H1 (cell line): ENCODE measurements at regions not wholly inside any gene's neighbourhood (a gene's known extent, or its start where the extent isn't known, plus 50 kb on each side); places are given as distances from the start of the nearest gene placed in this dataset.

Experiments
- CTCF ChIA-PET: fragments of 300-600 bp; sonication (Branson Sonifier 250); formaldehyde crosslinking; loops from one replicate; lab custom pipeline; 2021; ENCODE audit not compliant: partially characterized antibody; lab: Charles Lee
- POLR2A ChIA-PET: fragments of 300-600 bp; sonication (Branson Sonifier 250); formaldehyde crosslinking; loops from one replicate; lab custom pipeline; 2021; ENCODE audit warnings: inconsistent platforms; ENCODE audit not compliant: partially characterized antibody; lab: Charles Lee
- DNase-seq, 2 experiments: peaks; one replicate each; pipeline versions ENCODE4 v3.0.0 to v3.0.0-alpha.2; 2010 to 2022; ENCODE audit warnings: low spot score in 2 of 2, low read depth in 1 of 2, mixed read lengths in 1 of 2
- FAIRE-seq: peaks from 2 replicates; lab custom pipeline; 2011; peaks lifted over from hg19 to GRCh38; lab: Jason Lieb, UNC
- H2AFZ ChIP-seq: 2 replicates; pipeline ENCODE4 v1.8.1; 2012; ENCODE audit warnings: low read length, inconsistent platforms
- H2AK5ac ChIP-seq: 2 replicates; pipeline ENCODE4 v1.6.1; 2013; ENCODE audit warnings: low read depth, low read length
- H2BK120ac ChIP-seq: replicated peaks from 2 replicates; pipeline ENCODE3; 2013; ENCODE audit warnings: low read depth, low read length, inconsistent platforms
- H2BK12ac ChIP-seq: 2 replicates; pipeline ENCODE4 v1.6.1; 2013; ENCODE audit warnings: low read depth, low read length
- H2BK15ac ChIP-seq: 2 replicates; pipeline ENCODE4 v1.6.1; 2013; ENCODE audit warnings: low read length
- H2BK20ac ChIP-seq: 2 replicates; pipeline ENCODE4 v1.6.1; 2013; ENCODE audit warnings: low read length
- H2BK5ac ChIP-seq: 2 replicates; pipeline ENCODE4 v1.6.1; 2013; ENCODE audit warnings: low read depth, low read length
- H3K14ac ChIP-seq: 2 replicates; pipeline ENCODE4 v1.6.1; 2013; ENCODE audit warnings: inconsistent platforms; ENCODE audit not compliant: insufficient read length
- H3K18ac ChIP-seq: 2 replicates; pipeline ENCODE4 v1.6.1; 2013; ENCODE audit warnings: low read length; ENCODE audit errors: extremely low read depth
- H3K23ac ChIP-seq: 2 replicates; pipeline ENCODE4 v1.6.1; 2013; ENCODE audit warnings: inconsistent platforms; ENCODE audit not compliant: insufficient read length
- H3K23me2 ChIP-seq: 2 replicates; pipeline ENCODE4 v1.6.1; 2013; ENCODE audit warnings: low read depth, low read length
- H3K27ac ChIP-seq: 2 replicates; pipeline ENCODE4 v1.6.1; 2011; ENCODE audit warnings: low read depth, low read length, inconsistent platforms
- H3K27me3 ChIP-seq, 4 experiments: replicated peaks in 1 of 4; 1 replicate in 1 of 4; 2 replicates in 3 of 4; pipeline versions ENCODE4 v1.6.1 to v1.8.1; 2011 to 2013; ENCODE audit warnings: low read length in 3 of 4, mild to moderate bottlenecking in 3 of 4, inconsistent platforms in 2 of 4, mixed read lengths in 2 of 4, moderate library complexity in 1 of 4; ENCODE audit not compliant: control insufficient read depth in 3 of 4, insufficient read depth in 3 of 4; ENCODE audit errors: extremely low read depth in 1 of 4
- H3K36me3 ChIP-seq, 4 experiments: 2 replicates each; pipeline versions ENCODE4 v1.6.1 to v1.8.1; 2011 to 2013; ENCODE audit warnings: mild to moderate bottlenecking in 4 of 4, low read length in 3 of 4, moderate library complexity in 2 of 4, control low read depth in 1 of 4, inconsistent platforms in 1 of 4; ENCODE audit not compliant: insufficient read depth in 4 of 4, control insufficient read depth in 2 of 4
- H3K4ac ChIP-seq: replicated peaks from 2 replicates; pipeline ENCODE3; 2013; ENCODE audit warnings: low read length, low read depth, mixed read lengths, inconsistent platforms; ENCODE audit not compliant: insufficient read length
- H3K4me1 ChIP-seq, 4 experiments: replicated peaks in 1 of 4; 1 replicate in 1 of 4; 2 replicates in 3 of 4; pipeline versions ENCODE4 v1.6.1 to v1.8.1; 2011 to 2013; ENCODE audit warnings: low read length in 3 of 4, inconsistent platforms in 2 of 4, mixed read lengths in 1 of 4; ENCODE audit not compliant: insufficient read depth in 4 of 4, control insufficient read depth in 3 of 4
- H3K4me2 ChIP-seq, 2 experiments: 2 replicates each; pipeline versions ENCODE4 v1.6.1 to v1.8.1; 2011 to 2013; ENCODE audit warnings: low read depth in 2 of 2, low read length in 2 of 2, control low read depth in 1 of 2, inconsistent platforms in 1 of 2, mild to moderate bottlenecking in 1 of 2; ENCODE audit not compliant: insufficient read depth in 1 of 2
- H3K4me3 ChIP-seq, 4 experiments: fragments of 200-600, 300-600 bp in 1 of 4; sonication (generic), shearing (Covaris generic), sonication (Bioruptor Twin) in 1 of 4; 2 replicates each; pipeline versions ENCODE4 v1.5.1 to v1.8.1; 2011 to 2016; ENCODE audit warnings: low read length in 4 of 4, low read depth in 3 of 4, control low read depth in 2 of 4, inconsistent platforms in 2 of 4, mild to moderate bottlenecking in 2 of 4, mixed read lengths in 1 of 4, moderate library complexity in 1 of 4; ENCODE audit not compliant: insufficient read depth in 2 of 4; ENCODE audit errors: extremely low read depth in 1 of 4
- H3K56ac ChIP-seq: replicated peaks from 2 replicates; pipeline ENCODE3; 2013; ENCODE audit warnings: low read depth, mild to moderate bottlenecking, mixed read lengths, low read length, inconsistent platforms; ENCODE audit not compliant: insufficient read length
- H3K79me1 ChIP-seq: 2 replicates; pipeline ENCODE4 v1.6.1; 2013; ENCODE audit warnings: low read depth, low read length, control low read depth
- H3K79me2 ChIP-seq, 2 experiments: 2 replicates each; pipeline versions ENCODE4 v1.6.1 to v1.8.1; 2012 to 2013; ENCODE audit warnings: low read length in 2 of 2, mild to moderate bottlenecking in 2 of 2, inconsistent platforms in 1 of 2; ENCODE audit not compliant: insufficient read depth in 2 of 2, control insufficient read depth in 1 of 2
- H3K9ac ChIP-seq, 4 experiments: replicated peaks in 1 of 4; 1 replicate in 1 of 4; 2 replicates in 3 of 4; pipeline versions ENCODE4 v1.6.1 to v1.8.1; 2011 to 2013; ENCODE audit warnings: low read depth in 3 of 4, low read length in 3 of 4, control low read depth in 2 of 4, mild to moderate bottlenecking in 2 of 4, moderate library complexity in 2 of 4, inconsistent platforms in 1 of 4; ENCODE audit errors: extremely low read depth in 1 of 4
- H3K9me3 ChIP-seq, 2 experiments: 2 replicates each; pipeline versions ENCODE4 v1.6.1 to v1.8.1; 2012 to 2013; ENCODE audit warnings: mild to moderate bottlenecking in 2 of 2, moderate library complexity in 2 of 2, control low read depth in 1 of 2, inconsistent platforms in 1 of 2, low read depth in 1 of 2, low read length in 1 of 2, mixed read lengths in 1 of 2; ENCODE audit not compliant: insufficient read depth in 2 of 2
- H4K20me1 ChIP-seq, 2 experiments: replicated peaks in 1 of 2; 2 replicates each; pipeline versions ENCODE3 to v1.8.1; 2011 to 2013; ENCODE audit warnings: inconsistent platforms in 2 of 2, low read length in 2 of 2, mild to moderate bottlenecking in 1 of 2; ENCODE audit not compliant: insufficient read depth in 2 of 2, control insufficient read depth in 1 of 2
- H4K5ac ChIP-seq: 2 replicates; pipeline ENCODE4 v1.6.1; 2013; ENCODE audit warnings: low read length, low read depth, mixed read lengths, inconsistent platforms; ENCODE audit not compliant: insufficient read length
- H4K8ac ChIP-seq: 2 replicates; pipeline ENCODE4 v1.8.0; 2013; ENCODE audit warnings: mild to moderate bottlenecking, moderate library complexity, low read length, inconsistent platforms; ENCODE audit not compliant: insufficient read depth; ENCODE audit errors: extremely low read depth
- H4K91ac ChIP-seq: replicated peaks from 2 replicates; pipeline ENCODE3; 2013; ENCODE audit warnings: low read length, mixed read lengths, inconsistent platforms; ENCODE audit not compliant: insufficient read length
- POLR2AphosphoS5 ChIP-seq: IDR thresholded peaks from 2 replicates; pipeline ENCODE4 v1.6.1; 2011; ENCODE audit warnings: low read depth, low read length
- WGBS, 2 experiments: shearing (Covaris generic) in 1 of 2; methylation state at CpG; one replicate each; pipeline versions ENCODE4 v1.1.6 to v1.1.7; 2013 to 2015; ENCODE audit warnings: low lambda C conversion rate in 2 of 2, mixed read lengths in 2 of 2, inconsistent platforms in 1 of 2, low coverage in 1 of 2, missing lambda C conversion rate in 1 of 2; ENCODE audit not compliant: insufficient replicate concordance in 2 of 2, insufficient coverage in 1 of 2, insufficient read length in 1 of 2; ENCODE audit errors: extremely low coverage in 1 of 2, missing lambda C conversion rate in 1 of 2; 5-methylcytosine and 5-hydroxymethylcytosine counted together

DNA sequence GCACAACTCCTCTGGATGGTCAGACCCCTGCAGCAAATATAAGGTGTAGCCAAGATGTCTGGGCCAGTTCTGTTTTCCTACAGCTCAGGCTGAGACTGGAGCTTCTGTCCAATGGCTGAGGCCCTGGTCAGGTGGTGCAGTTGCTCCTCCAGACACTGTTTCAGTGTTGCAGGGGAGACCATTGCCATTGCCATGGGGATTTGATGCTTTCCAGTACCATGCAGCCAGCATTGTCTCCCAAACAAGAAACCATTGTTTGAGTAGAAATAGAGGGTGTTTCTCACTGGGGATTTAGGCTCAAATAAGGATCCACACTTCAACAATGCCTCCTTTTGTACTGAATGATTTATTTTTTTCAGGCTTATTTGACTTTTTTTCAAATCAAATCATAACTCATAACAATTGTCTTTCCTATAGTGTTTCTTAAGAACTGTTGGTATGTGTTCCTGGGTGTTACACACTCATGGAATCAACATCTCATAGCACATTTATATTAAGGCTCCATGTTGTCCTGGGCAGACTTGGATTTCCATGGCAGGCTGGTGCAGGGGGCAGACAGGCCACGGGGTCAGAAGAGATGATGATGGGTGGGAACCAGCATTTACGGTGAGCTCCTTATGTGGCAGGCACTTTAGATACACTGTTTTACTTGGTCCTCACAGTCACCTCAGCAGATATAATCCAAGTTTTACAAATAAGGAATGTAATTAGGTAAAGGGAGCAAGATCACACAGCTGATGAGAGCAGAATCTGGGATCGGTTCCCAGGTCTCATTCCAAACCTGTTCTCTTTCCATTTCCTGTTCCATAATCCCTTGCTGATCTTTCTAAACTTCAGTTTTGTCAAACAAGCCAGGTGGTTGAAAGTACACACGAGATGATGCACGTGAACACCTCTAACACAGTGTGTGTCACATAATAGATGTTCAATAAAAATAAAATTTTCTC lies 95.9 kb upstream of the GNAQ start:
- no peak for FAIRE-seq
- no peaks in the 10 kb centered on the region for H4K20me1 ChIP-seq
- no peak overlapping the region for H2AK5ac ChIP-seq

More for the DNA sequence above, 95.9 kb upstream of the GNAQ start:
- Histone ChIP-seq H3K23ac (no peak overlapping the region), H3K79me1 (no peaks in the 10 kb centered on the region), H3K4ac (no peak overlapping the region), H2BK15ac (no peak overlapping the region), H3K56ac (no peak overlapping the region), H3K4me1 (no peaks in the 10 kb centered on the region), H3K18ac (no peak overlapping the region), H2BK20ac (no peak overlapping the region), H3K9me3 (no peaks in the 10 kb centered on the region), H3K36me3 (no peaks in the 10 kb centered on the region), H3K4me2 (no peak overlapping the region), H4K5ac (no peak overlapping the region), H2AFZ (no peak overlapping the region), H4K8ac (no peak overlapping the region), H3K9ac (no peak overlapping the region), H2BK5ac (no peak overlapping the region), H3K23me2 (no peaks in the 10 kb centered on the region), H3K4me3 (no peak overlapping the region), H3K79me2 (no peaks in the 10 kb centered on the region), H2BK120ac (no peak overlapping the region), H3K14ac (no peak overlapping the region), H4K91ac (no peak overlapping the region), H3K27me3 (no peaks in the 10 kb centered on the region), H3K27ac (no peak overlapping the region), H2BK12ac (no peak overlapping the region)
- ChIA-PET CTCF (no interaction called here), POLR2A (interaction anchor here (1.4 kb wide), 1 partner anchor 184 kb away, joined by 5 read pairs; no protein-coding TSS in a partner anchor)
- TF ChIP-seq POLR2AphosphoS5: no peak
- DNase-seq: no peak
- 91% methylated on average over 5 of the region's 5 CpGs; no CpG with 5 or more reads in 1 of the 2 experiments for WGBS, 2 experiments
